CD4-positive, alpha-beta T cell (primary cell): ENCODE measurements at regions not wholly inside any gene's neighbourhood (a gene's known extent, or its start where the extent isn't known, plus 50 kb on each side); places are given as distances from the start of the nearest gene placed in this dataset.

ENCODE experiments used
- ATAC-seq: fragments of 200-7000 bp; cut with Tn5 transposase; one replicate; pipeline ENCODE4 v1.10.0; 2022; ENCODE audit warnings: mild to moderate bottlenecking; ENCODE audit not compliant: poor library complexity
- CTCF ChIA-PET: fragments of 350-600 bp; sonication (Branson Sonifier 250); formaldehyde crosslinking; loops from one replicate; lab custom pipeline; 2021; ENCODE audit warnings: antibody characterized with exemption, inconsistent platforms; lab: Charles Lee
- POLR2A ChIA-PET: fragments of 350-600 bp; sonication (Branson Sonifier 250); formaldehyde crosslinking; loops from one replicate; lab custom pipeline; 2021; ENCODE audit warnings: antibody characterized with exemption, inconsistent platforms; lab: Charles Lee
- DNase-seq, 14 experiments: peaks; one replicate each; pipeline ENCODE4 v3.0.0-alpha.2; 2013 to 2020; ENCODE audit warnings: mixed read lengths in 2 of 14
- H3K27ac ChIP-seq, 2 donors: one replicate each; pipeline versions ENCODE4 v1.5.1 to v1.7.0; 2013; ENCODE audit warnings: low read length in 2 of 2, low read depth in 1 of 2, mild to moderate bottlenecking in 1 of 2
- H3K27me3 ChIP-seq, 2 experiments: 1 replicate in 1 of 2; 2 replicates in 1 of 2; pipeline versions ENCODE4 v1.6.1 to v1.7.0; 2013; ENCODE audit warnings: low read length in 2 of 2, control low read depth in 1 of 2, mild to moderate bottlenecking in 1 of 2, moderate library complexity in 1 of 2; ENCODE audit not compliant: insufficient read depth in 2 of 2, control insufficient read depth in 1 of 2
- H3K36me3 ChIP-seq: one replicate; pipeline ENCODE4 v1.6.1; 2013; ENCODE audit warnings: low read length, control low read depth; ENCODE audit not compliant: insufficient read depth
- H3K4me1 ChIP-seq: one replicate; pipeline ENCODE4 v1.6.1; 2013; ENCODE audit warnings: low read length, control low read depth; ENCODE audit not compliant: insufficient read depth
- H3K4me3 ChIP-seq: one replicate; pipeline ENCODE4 v1.5.1; 2013; ENCODE audit warnings: mild to moderate bottlenecking, low read length, moderate library complexity
- H3K9me3 ChIP-seq, 2 experiments: 1 replicate in 1 of 2; 2 replicates in 1 of 2; pipeline versions ENCODE4 v1.6.1 to v1.7.0; 2013; ENCODE audit warnings: low read length in 2 of 2, mild to moderate bottlenecking in 2 of 2, control low read depth in 1 of 2, moderate library complexity in 1 of 2; ENCODE audit not compliant: control insufficient read depth in 1 of 2, insufficient read depth in 1 of 2
- H3K27ac Mint-ChIP-seq: one replicate; pipeline ENCODE4 v1.8.0; 2020; ENCODE audit warnings: mixed read lengths
- H3K27me3 Mint-ChIP-seq: one replicate; pipeline ENCODE4 v1.8.0; 2021; ENCODE audit warnings: mixed read lengths
- H3K36me3 Mint-ChIP-seq: one replicate; pipeline ENCODE4 v1.8.0; 2021; ENCODE audit warnings: low read depth, mixed read lengths
- H3K4me1 Mint-ChIP-seq: one replicate; pipeline ENCODE4 v1.8.0; 2021; ENCODE audit warnings: low read depth, mixed read lengths
- H3K4me3 Mint-ChIP-seq: one replicate; pipeline ENCODE4 v1.8.0; 2020; ENCODE audit warnings: mild to moderate bottlenecking, mixed read lengths
- H3K9me3 Mint-ChIP-seq: one replicate; pipeline ENCODE4 v1.8.0; 2020; ENCODE audit warnings: mixed read lengths
- intact Hi-C, 2 experiments: fragments of 100-400 bp; cut with DNase I in 1 of 2; cut with micrococcal nuclease in 1 of 2; formaldehyde crosslinking; loops; one replicate each; pipeline versions ENCODE4 v1.15.1 to v1.9.0; 2023 to 2025; cut with DNase I, micrococcal nuclease
- TF ChIP-seq, protein P1 (sequence below): fragments of 200-600 bp; IDR thresholded peaks from one replicate; pipeline ENCODE4 v1.8.0; 2022; ENCODE audit warnings: antibody characterized with exemption, mild to moderate bottlenecking

GRCh38 chr6:88539295-88539764, 373.2 kb upstream of the CNR1 start:
- Histone ChIP-seq H3K27ac (no peak overlapping the region), H3K9me3 (no peaks in the 10 kb centered on the region), H3K36me3 (no peaks in the 10 kb centered on the region), H3K27me3 (peaks cover 3 to 9% of the 10 kb centered on the region in 2 experiments), H3K4me1 (no peaks in the 10 kb centered on the region), H3K4me3 (no peak overlapping the region)
- H3K9me3 Mint-ChIP-seq: no peaks in the 10 kb centered on the region
- intact Hi-C loops: no loop called here
- no peaks in the 10 kb centered on the region for H3K4me1 Mint-ChIP-seq
- no peak overlapping the region for H3K27ac Mint-ChIP-seq
- H3K4me3 Mint-ChIP-seq: no peak overlapping the region
- DNase-seq (no peak), ATAC-seq (no peak)
- TF ChIP-seq, protein P1, sequence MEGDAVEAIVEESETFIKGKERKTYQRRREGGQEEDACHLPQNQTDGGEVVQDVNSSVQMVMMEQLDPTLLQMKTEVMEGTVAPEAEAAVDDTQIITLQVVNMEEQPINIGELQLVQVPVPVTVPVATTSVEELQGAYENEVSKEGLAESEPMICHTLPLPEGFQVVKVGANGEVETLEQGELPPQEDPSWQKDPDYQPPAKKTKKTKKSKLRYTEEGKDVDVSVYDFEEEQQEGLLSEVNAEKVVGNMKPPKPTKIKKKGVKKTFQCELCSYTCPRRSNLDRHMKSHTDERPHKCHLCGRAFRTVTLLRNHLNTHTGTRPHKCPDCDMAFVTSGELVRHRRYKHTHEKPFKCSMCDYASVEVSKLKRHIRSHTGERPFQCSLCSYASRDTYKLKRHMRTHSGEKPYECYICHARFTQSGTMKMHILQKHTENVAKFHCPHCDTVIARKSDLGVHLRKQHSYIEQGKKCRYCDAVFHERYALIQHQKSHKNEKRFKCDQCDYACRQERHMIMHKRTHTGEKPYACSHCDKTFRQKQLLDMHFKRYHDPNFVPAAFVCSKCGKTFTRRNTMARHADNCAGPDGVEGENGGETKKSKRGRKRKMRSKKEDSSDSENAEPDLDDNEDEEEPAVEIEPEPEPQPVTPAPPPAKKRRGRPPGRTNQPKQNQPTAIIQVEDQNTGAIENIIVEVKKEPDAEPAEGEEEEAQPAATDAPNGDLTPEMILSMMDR: no peak
- no peaks in the 10 kb centered on the region for H3K36me3 Mint-ChIP-seq
- ChIA-PET POLR2A (no interaction called here), CTCF (no interaction called here)
- H3K27me3 Mint-ChIP-seq: peaks cover 39% of the 10 kb centered on the region

DNA sequence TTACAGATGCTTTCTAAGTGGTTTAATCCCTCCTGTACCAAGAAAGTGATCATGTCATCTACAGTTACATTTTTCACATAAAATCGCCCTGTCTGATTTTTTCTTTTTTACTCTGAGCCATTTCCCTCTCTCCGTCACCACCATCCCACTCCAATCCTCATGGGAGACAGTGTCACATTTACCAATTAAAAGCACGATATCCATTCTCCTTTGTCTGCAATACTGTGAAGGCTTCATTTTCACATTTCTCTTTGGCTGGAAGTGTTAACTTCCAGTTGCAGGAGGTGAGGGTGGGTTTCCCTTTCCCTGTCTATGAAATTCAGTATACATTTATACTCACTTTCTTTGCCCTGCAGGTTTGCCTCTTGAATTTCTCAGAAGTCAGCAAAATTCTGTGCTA, 372.7 kb upstream of the CNR1 start:
- H3K4me3 ChIP-seq: no peak overlapping the region
- Mint-ChIP-seq H3K4me3 (no peak overlapping the region), H3K27me3 (peaks cover 42% of the 10 kb centered on the region), H3K36me3 (no peaks in the 10 kb centered on the region), H3K9me3 (no peaks in the 10 kb centered on the region), H3K4me1 (no peaks in the 10 kb centered on the region), H3K27ac (no peak overlapping the region)
- peaks cover 5 to 9% of the 10 kb centered on the region in 2 experiments for H3K27me3 ChIP-seq
- intact Hi-C loops: no loop called here
- no peaks in the 10 kb centered on the region for H3K9me3 ChIP-seq
- CTCF ChIA-PET: no interaction called here
- POLR2A ChIA-PET: no interaction called here
- no peaks in the 10 kb centered on the region for H3K4me1 ChIP-seq
- no peak overlapping the region for H3K27ac ChIP-seq
- H3K36me3 ChIP-seq: no peaks in the 10 kb centered on the region
- ATAC-seq (no peak), DNase-seq (no peak)
- TF ChIP-seq, protein P1: no peak

DNA sequence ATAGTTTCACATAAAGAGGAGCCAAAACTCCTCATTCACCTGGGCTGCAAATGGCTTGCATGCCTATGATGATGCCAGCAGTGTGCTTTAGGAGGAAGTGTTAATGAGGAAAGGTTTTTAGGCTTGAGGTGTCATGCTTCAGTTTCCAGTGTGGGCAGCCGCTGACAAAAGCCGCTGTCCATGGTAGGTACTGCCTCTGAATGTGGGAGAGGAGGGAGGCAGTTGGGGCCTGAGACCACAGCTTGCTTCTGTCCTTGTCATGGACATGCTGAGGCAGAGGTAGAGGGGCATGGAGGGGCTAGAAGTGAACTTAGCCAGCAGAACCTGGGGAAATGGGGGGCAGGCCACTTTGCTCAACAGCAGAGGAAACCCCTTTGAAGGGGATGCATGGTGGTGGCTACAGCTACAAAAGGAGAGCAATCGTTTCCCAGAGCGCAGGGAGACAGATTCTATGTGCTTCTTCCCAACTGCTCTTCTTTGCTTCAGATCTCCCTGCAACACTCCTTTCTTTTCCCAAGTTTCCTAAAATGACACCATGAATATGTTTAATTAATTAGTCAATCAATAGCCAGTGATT, 372.1 kb upstream of the CNR1 start:
- Mint-ChIP-seq H3K4me1 (no peaks in the 10 kb centered on the region), H3K27me3 (peaks cover 45% of the 10 kb centered on the region), H3K4me3 (no peak overlapping the region), H3K9me3 (no peaks in the 10 kb centered on the region), H3K36me3 (no peaks in the 10 kb centered on the region), H3K27ac (no peak overlapping the region)
- Histone ChIP-seq H3K9me3 (no peaks in the 10 kb centered on the region), H3K27ac (no peak overlapping the region), H3K4me1 (no peaks in the 10 kb centered on the region), H3K27me3 (peaks cover 5 to 9% of the 10 kb centered on the region in 2 experiments), H3K36me3 (no peaks in the 10 kb centered on the region), H3K4me3 (no peak overlapping the region)
- no peak for ATAC-seq
- intact Hi-C loops: no loop called here
- DNase-seq: no peak
- CTCF ChIA-PET: no interaction called here
- POLR2A ChIA-PET: no interaction called here
- TF ChIP-seq, protein P1: no peak
